HG03060 (cell line): ENCODE measurements at regions not wholly inside any gene's neighbourhood (a gene's known extent, or its start where the extent isn't known, plus 50 kb on each side); places are given as distances from the start of the nearest gene placed in this dataset.

Experiments
- ATAC-seq: cut with Tn5 transposase; IDR thresholded peaks from one replicate; pipeline ENCODE4 v1.9.1; 2021; ENCODE audit warnings: low read depth, moderate number of reproducible peaks; ENCODE audit not compliant: unreplicated experiment

DNA sequence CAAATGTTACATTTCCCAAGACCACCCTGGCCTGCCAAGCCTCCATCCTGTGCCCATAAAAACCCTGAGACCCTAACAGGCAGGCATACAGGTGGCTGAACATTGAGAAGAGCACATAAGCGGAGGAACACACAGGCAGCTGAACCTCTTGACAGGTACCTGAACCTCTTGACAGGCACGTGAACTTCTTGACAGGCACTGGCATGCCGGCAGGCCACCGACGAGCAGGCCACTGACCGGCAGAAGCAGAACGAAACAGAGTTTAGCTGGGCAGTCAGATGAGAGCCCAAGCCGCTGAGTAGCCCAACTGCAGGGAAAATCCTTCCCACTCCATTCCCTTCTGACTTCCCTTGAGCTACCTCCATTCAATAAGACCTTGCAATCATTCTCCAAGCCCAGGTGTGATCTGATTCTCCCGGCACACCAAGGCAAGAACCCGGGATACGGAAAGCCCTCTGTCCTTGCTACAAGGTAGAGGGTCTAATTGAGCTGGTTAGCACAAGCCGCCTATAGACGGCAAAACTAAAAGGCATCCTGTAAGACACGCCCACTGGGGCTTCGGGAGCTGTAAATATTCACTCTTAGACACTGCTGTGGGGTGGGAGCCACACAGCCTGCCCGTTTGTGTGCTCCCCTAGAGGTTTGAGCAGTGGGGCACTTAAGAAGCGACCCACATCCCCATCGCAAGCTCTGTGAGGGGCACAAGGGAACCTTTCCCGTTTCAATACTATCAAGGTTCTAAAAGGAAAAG lies 2613.9 kb upstream of the PCDH20 start:
- ATAC-seq = no peak

DNA sequence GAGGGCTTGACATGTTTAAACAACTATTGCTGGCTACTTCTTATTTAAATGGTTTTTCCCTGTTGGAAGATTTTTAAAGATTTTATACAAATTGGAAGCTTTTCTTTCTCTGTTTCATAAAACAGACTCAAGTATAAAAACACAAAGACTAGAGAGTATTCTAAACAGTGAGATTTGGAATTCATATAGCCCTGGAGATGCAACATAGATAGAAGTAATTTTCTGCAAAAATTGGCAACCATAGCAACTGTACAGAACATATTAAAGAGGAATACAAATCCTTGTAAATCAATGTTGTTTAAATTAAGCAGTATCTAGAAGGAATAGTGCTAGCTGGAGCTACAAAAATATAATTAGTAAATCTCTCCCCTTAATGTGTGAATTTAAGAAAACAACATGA lies 2612.9 kb upstream of the PCDH20 start:
- no peak for ATAC-seq

DNA sequence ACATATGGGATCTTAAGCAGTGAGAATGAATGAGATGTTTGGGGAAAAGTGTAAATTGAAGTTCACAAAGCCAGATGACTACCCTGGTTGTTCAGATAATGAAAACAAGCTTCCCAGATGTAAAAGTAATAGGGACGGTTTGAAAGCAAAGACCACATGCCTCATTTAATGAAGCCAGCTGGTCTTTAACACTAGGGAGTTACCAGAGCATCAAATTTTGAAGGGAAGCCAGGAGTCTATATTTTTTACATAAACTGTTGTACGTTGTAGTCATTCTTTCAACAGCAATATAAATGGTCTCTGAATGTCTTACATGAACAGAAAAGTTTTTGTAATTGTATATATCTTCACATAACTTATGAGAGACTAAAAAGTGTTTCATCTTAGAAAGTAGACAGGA lies 2604.5 kb upstream of the PCDH20 start:
- ATAC-seq = no peak

DNA sequence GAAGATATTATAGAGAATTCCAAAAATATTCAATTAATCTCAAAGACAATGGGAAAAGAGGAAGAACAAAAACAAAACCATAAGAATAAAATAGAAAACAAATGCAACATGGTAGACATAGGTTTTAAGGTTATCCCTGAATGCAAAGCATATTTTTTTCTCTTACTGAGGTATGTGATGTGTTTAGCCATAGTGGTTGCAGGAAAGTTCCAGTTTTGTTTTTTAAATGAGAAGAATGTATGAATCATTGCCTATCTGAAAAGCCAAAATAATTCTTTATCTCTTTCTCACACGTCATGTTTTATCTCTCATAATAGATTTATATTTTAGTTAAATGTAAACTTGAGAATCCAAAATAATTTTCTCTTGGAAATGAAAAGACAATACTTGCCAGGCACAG lies 2591.7 kb upstream of the PCDH20 start:
- no peak for ATAC-seq

DNA sequence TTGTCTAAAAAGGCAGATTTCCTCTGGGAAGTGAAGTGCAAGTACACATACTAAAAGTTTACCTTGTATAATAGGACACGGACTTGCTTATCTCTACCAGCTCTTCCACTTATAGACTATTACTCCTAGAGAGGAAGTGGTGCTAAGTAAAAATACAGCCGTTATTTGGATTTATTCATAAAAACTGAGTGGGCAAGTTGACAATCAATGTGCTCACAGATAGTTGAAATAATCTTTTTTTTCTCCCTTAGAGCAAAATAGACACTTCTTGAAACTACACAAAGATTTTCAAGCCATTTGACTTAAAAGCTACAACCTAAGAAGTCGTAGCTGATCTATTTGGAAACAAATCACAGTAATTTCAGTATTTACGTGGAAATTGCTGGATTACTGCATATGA lies 2584.7 kb upstream of the PCDH20 start:
- no peak for ATAC-seq

DNA sequence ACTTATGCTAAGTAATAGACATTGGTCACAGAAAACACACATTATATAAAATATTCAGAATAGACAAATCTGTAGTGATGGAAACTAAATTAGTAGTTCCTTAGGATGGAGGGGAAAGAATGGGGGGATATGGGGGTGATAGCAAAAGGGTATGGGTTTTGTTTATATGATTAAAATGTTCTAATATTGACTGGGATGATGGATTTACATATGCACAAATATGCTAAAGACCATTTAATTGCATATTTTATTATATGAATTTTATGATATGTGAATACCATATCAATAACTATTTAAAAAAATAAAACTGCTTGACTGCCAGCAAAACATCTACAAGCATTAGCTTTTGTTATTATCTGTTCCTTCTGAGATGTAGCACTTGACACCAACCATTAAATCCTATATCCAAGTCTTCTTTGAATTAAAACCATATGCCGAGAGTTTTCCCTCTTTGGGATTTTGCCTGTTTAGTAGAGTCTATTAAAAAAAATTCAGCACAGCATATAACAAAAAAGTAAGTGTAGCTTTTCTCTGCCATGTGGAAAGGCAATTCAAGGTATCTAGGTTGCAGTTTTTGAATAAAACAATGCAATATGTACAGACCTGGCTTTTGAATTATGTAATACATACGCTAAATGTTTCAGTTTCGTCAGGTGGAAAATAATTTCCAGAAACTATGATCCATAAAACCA lies 2584.1 kb upstream of the PCDH20 start:
- ATAC-seq = no peak

DNA sequence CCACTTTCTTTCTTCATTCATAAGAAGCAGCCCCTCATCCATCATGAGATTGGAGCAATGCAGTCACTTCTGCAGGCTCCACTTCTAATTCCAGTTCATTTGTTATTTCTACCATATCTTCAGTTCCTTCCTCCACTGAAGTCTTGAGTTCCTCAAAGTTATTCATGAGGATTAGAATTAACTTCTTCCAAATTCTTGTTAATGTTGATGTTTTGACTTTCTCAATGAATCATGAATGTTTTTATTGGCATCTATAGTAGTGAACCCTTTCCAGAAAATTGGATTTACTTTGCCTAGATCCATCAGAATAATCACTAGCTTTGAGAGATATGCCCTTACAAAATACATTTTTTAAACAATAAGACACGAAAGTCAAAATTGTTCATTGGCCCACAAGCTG lies 2567.7 kb upstream of the PCDH20 start:
- ATAC-seq = no peak

DNA sequence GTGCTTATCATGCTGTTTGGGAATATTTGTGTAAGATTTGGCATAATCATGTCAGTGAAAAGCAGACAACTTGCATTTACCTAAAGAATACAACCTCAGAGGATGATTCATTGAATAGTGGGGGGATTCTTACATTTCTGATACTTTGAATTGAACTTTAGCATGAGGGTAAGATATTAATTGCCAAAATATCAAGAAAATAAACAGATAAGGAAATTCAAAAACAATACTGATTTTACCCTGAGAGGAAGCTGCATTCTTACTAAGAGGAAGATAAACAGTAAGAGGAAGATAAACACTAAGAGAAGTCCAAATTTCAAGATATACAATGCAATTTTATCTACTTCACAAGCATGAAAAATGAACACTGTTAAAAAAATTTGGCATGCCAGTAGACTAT lies 2564.3 kb upstream of the PCDH20 start:
- no peak for ATAC-seq

DNA sequence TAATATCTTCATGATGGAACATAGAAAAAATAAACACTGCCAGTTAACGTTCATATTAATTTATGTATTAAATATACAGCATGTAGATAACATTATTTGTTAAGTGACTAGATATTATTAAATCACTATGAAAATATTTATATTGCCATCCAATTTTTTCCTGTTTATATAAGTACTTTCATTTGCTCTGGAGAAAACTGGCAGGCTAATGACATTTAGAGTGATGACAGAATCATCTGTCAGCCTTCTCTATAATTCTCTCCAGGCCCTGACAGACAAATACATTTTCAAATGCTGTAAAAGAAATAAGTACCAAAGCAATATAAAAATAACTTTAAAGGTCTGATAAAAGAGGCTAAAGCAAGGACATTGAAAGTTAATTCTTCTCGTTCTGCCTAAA lies 2556.7 kb upstream of the PCDH20 start:
- ATAC-seq = no peak

DNA sequence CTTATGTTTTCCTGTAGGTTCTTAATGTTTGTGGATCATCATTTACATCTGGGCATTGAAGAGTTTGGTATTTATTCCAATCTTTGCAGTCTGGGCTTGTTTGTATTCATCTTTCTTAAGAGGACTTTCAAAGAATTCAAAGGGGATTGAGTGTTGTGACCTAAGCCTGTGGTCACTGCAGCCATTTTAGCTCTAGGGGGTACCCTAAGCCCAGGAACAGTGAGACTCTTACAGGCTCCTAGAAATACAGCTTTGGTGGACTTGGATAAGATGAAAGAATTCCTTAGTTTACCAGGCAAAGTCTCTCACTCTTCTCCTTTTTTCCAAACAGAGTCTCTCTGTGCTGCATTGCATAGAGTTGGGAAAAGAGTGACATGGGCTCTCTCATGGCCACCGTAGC lies 2539.0 kb upstream of the PCDH20 start:
- ATAC-seq = no peak

DNA sequence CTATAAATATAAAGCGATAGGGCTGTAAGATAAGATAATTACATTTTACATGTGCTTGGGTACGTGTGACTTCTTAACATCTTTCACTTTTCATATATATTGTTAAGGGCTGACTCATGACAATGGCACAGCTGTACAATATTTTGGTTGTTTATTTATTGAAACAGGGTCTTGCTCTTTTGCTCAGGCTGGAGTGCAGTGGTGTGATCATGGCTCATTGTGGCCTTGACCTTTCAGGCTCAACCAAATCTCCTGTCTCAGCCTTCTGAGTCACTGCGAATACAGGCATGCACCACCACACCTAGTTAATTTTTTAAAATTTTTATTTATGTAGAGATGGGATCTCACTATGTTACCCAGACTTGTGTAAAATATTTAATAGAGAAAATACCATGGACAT lies 2532.4 kb upstream of the PCDH20 start:
- ATAC-seq = no peak

DNA sequence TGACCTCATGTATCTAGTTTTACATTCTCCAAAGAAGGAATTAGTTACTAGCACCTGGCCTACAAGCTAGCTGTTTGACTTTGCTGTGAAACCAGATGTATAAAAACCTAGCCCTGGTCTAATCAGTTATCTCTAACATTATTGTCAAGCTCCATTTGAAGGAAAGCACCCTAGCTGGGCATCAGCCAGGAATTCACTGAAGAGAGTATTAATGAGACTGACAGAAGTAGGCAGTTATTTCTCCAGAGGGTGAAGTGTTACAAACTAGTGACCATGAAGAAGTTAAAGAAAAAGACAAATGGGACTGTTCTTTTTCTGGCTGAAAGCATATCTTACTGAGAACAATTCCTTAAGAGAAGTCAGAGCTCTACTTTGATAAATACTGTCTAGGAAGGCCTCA lies 2529.3 kb upstream of the PCDH20 start:
- no peak for ATAC-seq

DNA sequence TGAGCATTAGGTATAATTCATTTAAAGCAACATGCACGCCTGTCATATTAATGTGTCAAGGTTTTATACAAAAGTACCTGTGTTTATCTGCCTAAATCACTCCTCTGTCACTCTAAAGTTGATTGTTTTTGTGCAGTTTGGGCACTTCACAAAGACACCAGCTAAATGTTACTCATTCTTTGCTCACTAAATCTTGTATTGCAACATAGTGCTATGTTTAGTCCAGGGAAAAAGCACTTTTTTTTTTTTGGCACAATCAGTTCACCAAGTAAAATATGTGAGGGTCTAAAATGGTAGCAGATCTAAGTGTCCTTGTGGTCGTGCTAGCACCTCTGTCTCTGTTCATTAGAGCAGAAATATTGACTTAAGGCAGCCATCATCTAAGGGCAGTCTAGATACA lies 2526.7 kb upstream of the PCDH20 start:
- ATAC-seq = no peak

DNA sequence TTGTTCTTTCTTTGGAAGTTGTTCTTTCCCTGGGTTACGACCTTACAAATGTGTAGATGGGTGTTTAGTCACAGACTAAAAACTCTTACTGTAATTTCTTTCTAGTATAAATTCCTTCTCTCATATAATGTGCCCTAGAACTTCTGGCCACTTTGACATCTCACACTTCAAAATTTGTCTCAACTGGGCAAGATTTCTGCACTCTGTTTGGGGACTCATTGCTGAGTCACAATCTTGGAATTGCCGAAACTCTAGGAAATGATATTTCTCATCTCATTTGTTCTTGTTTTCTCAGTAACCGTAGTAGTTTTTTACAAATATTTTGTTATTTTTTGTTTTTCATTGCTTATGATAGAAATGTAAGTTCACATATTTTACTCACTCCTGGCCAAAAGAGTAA lies 2523.2 kb upstream of the PCDH20 start:
- no peak for ATAC-seq

DNA sequence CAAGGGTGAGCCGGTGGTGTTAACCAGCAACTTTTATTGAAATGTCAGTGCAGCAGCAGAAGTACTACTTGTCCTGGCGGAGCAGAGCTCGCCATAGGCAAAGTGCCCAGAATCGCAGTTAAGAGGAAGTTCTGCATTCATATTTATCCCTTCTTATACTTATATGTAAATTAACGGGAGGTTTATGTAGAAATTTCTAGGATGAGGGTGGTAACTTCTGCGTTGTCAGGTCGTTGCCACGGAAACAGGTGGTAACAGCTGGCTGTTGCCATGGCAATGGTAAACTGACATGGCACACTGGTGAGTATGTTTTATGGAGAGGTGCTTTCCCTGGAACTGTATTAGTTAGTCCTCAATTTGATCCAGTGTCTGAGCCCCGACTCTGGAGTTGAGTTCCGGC lies 2494.9 kb upstream of the PCDH20 start:
- no peak for ATAC-seq

DNA sequence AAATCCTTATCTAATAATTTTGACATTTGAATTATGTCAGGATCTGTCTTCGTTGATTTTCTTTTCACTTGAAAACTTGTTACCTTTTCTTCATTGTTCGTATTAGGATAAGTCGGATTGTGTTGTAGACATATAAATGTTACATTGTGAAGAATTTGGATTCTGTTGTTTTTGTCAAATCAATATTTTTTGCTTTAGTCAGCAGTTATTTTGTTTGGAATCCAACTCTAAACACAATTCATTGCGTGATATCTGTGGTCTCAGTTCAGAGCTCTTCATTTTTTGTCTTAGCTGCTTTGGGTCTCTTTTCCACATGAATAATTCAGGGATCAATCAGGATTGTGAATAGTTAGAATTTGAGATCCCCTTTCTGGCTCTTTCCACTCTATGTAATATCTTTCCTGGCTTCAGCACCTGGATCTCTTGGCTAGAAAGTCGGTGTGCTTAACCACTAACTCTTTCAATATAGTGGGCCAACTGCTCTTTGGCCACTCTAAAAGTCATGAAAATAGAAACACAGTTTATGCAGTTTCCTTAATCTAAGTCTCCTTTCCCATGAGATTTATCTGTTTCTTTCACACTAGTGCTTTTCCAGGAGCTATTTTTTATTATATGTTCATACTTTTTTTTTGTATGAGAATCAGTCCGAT lies 2494.2 kb upstream of the PCDH20 start:
- no peak for ATAC-seq

DNA sequence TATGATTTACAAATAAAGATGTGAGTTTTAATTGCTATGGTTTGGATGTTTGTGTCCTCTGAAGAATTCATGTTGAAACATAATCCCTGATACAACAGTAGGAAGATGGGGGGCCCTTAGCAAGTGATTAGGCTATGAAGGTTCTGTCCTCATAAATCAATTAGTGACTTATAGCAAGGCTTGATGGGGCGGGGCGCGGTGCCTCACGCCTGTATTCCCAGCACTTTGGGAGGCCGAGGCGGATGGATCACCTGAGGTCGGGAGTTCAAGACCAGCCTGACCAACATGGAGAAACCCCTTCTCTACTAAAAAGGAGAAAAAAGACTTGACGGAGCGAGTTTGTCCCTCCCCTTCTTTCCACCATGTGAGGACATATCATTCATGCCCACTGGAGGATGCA lies 2486.5 kb upstream of the PCDH20 start:
- ATAC-seq = no peak

DNA sequence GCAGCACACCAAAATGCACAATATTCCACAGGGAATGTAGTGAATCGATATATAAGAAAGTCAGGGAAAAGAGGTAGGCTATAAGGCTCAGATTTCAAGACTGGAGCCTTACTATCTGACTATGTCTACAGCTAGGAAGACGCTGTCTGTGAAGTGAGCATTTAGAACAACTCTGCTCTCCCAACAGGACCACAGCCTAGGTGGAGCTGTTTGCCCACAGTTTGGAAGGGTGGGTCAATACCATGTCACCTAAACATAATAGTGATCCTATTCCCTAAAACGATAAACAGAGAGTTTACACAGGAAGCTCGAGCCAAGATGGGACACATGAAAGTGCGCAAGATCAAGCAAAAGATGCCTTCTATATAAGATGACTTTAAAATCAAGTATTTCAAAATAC lies 2486.0 kb upstream of the PCDH20 start:
- ATAC-seq = no peak

DNA sequence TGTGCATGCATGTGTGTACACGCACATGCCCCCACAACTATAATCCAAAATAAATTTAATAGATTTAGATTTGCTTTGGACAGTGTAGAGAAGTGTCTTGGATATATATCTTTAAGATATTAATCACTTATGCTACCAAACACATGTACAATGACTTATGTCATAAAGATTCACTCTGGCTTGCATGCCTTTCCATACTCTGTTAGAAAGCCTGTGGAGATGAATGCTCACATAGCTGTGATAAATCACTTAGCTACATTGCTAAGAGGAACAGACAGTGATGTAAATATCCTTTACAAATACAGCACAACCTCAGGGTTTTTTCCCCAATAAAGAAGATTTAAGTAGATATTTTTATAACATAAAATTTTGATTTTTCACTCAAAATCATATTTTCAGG lies 2484.8 kb upstream of the PCDH20 start:
- ATAC-seq = no peak

DNA sequence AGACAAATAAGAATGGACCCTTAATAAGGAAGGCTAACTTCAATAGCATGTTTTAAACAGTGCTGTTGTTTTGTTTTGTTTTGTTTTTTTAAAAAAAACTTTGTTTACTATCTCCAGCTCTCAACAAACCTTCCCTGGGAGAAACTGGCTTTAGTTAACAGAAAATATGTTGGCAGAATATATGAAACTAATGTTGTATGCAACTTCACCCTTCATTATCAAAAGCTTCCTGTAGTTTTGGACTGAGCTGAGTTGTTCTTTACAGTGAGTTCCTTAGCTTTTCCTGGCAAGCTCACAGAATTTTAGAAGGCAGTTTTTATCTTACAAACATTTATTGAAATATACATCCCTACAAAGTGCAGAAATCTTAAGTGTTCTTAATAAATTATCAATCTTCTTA lies 2480.7 kb upstream of the PCDH20 start:
- ATAC-seq = no peak

DNA sequence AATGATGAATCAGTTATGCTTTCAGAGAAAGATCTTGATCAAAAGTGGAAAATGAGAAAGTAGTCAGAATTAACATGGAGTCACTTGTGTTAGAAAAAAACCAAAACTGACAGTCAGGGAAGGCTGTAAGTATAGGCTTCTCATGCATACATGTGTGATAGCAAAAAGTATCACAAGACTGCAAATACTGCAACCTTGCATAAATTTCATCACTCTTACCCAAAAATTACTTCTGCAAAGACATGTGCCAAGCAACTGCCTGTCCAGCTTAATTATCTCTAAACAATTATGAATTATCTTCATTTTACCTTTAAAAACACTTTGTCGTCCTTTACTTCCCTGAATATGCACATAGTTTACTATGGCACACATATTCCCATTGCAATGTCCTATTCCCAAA lies 2466.4 kb upstream of the PCDH20 start:
- ATAC-seq = no peak

DNA sequence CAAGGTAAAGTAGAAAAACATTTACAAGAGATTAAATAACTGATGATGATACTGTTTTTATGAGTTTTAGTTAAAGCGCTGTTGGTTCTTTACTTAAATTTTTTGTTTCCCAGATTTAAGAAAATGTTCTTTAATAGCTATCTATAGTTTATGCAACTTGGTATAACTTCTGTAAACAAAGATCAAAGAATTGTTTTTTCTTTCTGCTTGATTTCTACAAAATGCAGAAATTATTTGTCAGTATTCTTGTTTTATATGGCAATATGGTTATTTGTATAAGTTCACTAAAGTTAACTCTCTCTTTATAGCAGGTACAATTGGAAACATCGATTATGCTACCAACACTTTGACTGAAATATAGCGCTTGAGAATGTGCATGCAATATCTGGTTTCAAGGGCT lies 2465.1 kb upstream of the PCDH20 start:
- no peak for ATAC-seq
